ENCODE measurements at regions not wholly inside any gene's neighbourhood (a gene's known extent, or its start where the extent isn't known, plus 50 kb on each side); places are given as distances from the start of the nearest gene placed in this dataset.

DNA sequence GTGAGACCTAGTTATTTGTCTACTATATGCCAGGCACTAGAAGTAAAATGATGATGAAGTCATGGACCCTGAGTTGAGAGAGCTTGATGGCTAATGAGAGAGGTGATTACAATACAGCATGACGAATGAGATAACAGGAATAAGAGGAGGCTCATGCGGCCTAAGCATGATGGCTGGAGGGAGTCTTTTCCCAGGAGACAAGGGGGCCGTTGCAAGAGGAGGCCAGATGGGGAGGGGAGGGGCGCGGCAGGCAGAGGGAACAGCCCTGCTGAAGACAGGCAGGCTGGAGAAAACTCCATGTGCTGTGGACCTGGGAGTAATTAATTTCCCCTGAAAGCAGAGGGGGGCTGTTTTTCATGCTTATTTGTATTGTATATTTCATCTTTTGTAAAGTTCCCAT, 144.7 kb upstream of the RFLNA start:
- CTCF ChIA-PET = no interaction called here
- DNase-seq (ENCODE audit: extremely low spot score) = no peak
- POLR2A ChIA-PET = no interaction called here
- TF ChIP-seq CTBP1 (IDR thresholded peaks at IDR 0.05; ENCODE audit: borderline replicate concordance) = no peak
- no peak for TF ChIP-seq NFRKB (IDR thresholded peaks at IDR 0.05)
- no peak for TF ChIP-seq L3MBTL2 (conservative IDR thresholded peaks at IDR 0.05)
- no peak for TF ChIP-seq FOXA1 (IDR thresholded peaks at IDR 0.05)
- no peak for TF ChIP-seq FOXM1 (IDR thresholded peaks at IDR 0.05; ENCODE audit: borderline replicate concordance)
- TF ChIP-seq SP1 (IDR thresholded peaks at IDR 0.05) = no peak
- no peak for TF ChIP-seq ELF4 (IDR thresholded peaks at IDR 0.05)
- no peak for TF ChIP-seq ARNT (IDR thresholded peaks at IDR 0.05)
- TF ChIP-seq TARDBP (IDR thresholded peaks at IDR 0.05) = no peak
- TF ChIP-seq, protein P1, sequence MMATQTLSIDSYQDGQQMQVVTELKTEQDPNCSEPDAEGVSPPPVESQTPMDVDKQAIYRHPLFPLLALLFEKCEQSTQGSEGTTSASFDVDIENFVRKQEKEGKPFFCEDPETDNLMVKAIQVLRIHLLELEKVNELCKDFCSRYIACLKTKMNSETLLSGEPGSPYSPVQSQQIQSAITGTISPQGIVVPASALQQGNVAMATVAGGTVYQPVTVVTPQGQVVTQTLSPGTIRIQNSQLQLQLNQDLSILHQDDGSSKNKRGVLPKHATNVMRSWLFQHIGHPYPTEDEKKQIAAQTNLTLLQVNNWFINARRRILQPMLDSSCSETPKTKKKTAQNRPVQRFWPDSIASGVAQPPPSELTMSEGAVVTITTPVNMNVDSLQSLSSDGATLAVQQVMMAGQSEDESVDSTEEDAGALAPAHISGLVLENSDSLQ (IDR thresholded peaks at IDR 0.05) = no peak
- TF ChIP-seq BHLHE40 (IDR thresholded peaks at IDR 0.05; ENCODE audit: borderline replicate concordance) = no peak
- TF ChIP-seq FOXK2 (IDR thresholded peaks at IDR 0.05) = no peak
- no peak for TF ChIP-seq SUZ12 (IDR thresholded peaks at IDR 0.05)
- TF ChIP-seq ZNF384 (IDR thresholded peaks at IDR 0.05) = no peak
- TF ChIP-seq LEF1 (IDR thresholded peaks at IDR 0.05; ENCODE audit: borderline replicate concordance) = no peak
- no peak for TF ChIP-seq HDGF (IDR thresholded peaks at IDR 0.05; ENCODE audit: borderline replicate concordance)

GRCh38 chr12:124151583-124151982, 143.3 kb upstream of the RFLNA start:
- CTCF ChIA-PET = no interaction called here
- no peak for DNase-seq (ENCODE audit: extremely low spot score)
- POLR2A ChIA-PET = no interaction called here
- TF ChIP-seq TARDBP (IDR thresholded peaks at IDR 0.05) (no peak), FOXK2 (IDR thresholded peaks at IDR 0.05) (no peak), BHLHE40 (IDR thresholded peaks at IDR 0.05; ENCODE audit: borderline replicate concordance) (no peak), LEF1 (IDR thresholded peaks at IDR 0.05; ENCODE audit: borderline replicate concordance) (no peak), NFRKB (IDR thresholded peaks at IDR 0.05) (no peak), ARNT (IDR thresholded peaks at IDR 0.05) (no peak), SUZ12 (IDR thresholded peaks at IDR 0.05) (no peak), CTBP1 (IDR thresholded peaks at IDR 0.05; ENCODE audit: borderline replicate concordance) (no peak), L3MBTL2 (conservative IDR thresholded peaks at IDR 0.05) (no peak), FOXA1 (IDR thresholded peaks at IDR 0.05) (no peak), FOXM1 (IDR thresholded peaks at IDR 0.05; ENCODE audit: borderline replicate concordance) (no peak), ELF4 (IDR thresholded peaks at IDR 0.05) (no peak), ZNF384 (IDR thresholded peaks at IDR 0.05) (no peak), SP1 (IDR thresholded peaks at IDR 0.05) (no peak), HDGF (IDR thresholded peaks at IDR 0.05; ENCODE audit: borderline replicate concordance) (no peak)
- TF ChIP-seq, protein P1 (IDR thresholded peaks at IDR 0.05) = no peak

GRCh38 chr12:124152731-124153130, 142.2 kb upstream of the RFLNA start:
- ChIA-PET CTCF (no interaction called here), POLR2A (no interaction called here)
- TF ChIP-seq LEF1 (IDR thresholded peaks at IDR 0.05; ENCODE audit: borderline replicate concordance) (no peak), HDGF (IDR thresholded peaks at IDR 0.05; ENCODE audit: borderline replicate concordance) (no peak), FOXM1 (IDR thresholded peaks at IDR 0.05; ENCODE audit: borderline replicate concordance) (no peak), BHLHE40 (IDR thresholded peaks at IDR 0.05; ENCODE audit: borderline replicate concordance) (no peak), ELF4 (IDR thresholded peaks at IDR 0.05) (no peak), L3MBTL2 (conservative IDR thresholded peaks at IDR 0.05) (no peak), TARDBP (IDR thresholded peaks at IDR 0.05) (no peak), FOXA1 (IDR thresholded peaks at IDR 0.05) (no peak), FOXK2 (IDR thresholded peaks at IDR 0.05) (no peak), ZNF384 (IDR thresholded peaks at IDR 0.05) (no peak), SP1 (IDR thresholded peaks at IDR 0.05) (no peak), NFRKB (IDR thresholded peaks at IDR 0.05) (no peak), SUZ12 (IDR thresholded peaks at IDR 0.05) (no peak), ARNT (IDR thresholded peaks at IDR 0.05) (no peak)
- TF ChIP-seq, protein P1 (IDR thresholded peaks at IDR 0.05) = no peak
- DNase-seq (ENCODE audit: extremely low spot score) = no peak

DNA sequence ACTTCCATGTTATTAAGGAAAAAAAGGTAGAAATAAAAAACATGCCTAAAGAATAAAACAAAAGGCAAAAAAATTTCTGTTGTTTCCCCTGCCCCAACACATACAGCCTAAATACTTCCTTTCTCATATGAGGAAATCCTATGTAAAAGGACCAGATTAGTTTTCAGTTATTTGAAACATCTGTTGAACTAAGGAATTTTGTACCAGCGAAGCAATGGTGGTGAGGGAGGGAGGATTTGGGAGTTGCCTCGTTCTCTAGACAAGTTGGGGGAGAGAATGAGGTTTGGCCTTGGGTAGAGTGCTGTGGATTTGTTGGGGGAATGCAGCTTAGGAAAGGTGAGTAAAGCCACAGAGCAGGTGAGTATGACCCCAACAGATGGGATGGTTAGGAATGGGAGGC, 141.5 kb upstream of the RFLNA start:
- TF ChIP-seq, protein P1 (IDR thresholded peaks at IDR 0.05) = no peak
- TF ChIP-seq TARDBP (IDR thresholded peaks at IDR 0.05) (no peak), ELF4 (IDR thresholded peaks at IDR 0.05) (no peak)
- ChIA-PET CTCF (no interaction called here), POLR2A (no interaction called here)

DNA sequence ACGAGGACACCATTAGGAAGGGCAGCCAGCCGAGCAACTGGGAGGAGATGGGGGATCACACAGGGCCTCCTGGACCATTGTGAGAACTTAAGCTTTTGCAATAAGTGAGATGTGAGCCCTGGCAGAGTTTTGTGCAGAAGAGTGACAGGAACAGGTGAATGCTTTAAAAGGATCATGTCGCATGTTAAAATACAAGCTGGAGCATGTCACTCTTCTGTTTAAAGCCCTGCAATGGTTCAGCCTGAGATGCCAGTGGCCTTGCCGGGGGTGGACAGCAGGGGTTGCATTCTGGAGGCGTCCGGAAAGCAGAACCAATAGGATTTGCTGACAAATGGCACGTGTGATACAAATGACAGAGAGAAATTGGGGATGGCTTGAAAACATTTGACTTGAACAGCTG, 137.5 kb upstream of the RFLNA start:
- POLR2A ChIA-PET = no interaction called here
- CTCF ChIA-PET = no interaction called here
- DNase-seq (ENCODE audit: extremely low spot score) = no peak
- TF ChIP-seq, protein P1 (IDR thresholded peaks at IDR 0.05) = no peak
- TF ChIP-seq LEF1 (IDR thresholded peaks at IDR 0.05; ENCODE audit: borderline replicate concordance) (no peak), TARDBP (IDR thresholded peaks at IDR 0.05) (no peak), FOXM1 (IDR thresholded peaks at IDR 0.05; ENCODE audit: borderline replicate concordance) (no peak), SUZ12 (IDR thresholded peaks at IDR 0.05) (no peak), BHLHE40 (IDR thresholded peaks at IDR 0.05; ENCODE audit: borderline replicate concordance) (no peak), ARNT (IDR thresholded peaks at IDR 0.05) (no peak), L3MBTL2 (conservative IDR thresholded peaks at IDR 0.05) (no peak), CTBP1 (IDR thresholded peaks at IDR 0.05; ENCODE audit: borderline replicate concordance) (no peak)

More for the DNA sequence above, 141.5 kb upstream of the RFLNA start:
- no peak for DNase-seq (ENCODE audit: extremely low spot score)

Measured in HEK293T (cell line).